Hepatocyte (in vitro differentiated cells): ENCODE measurements at regions not wholly inside any gene's neighbourhood (a gene's known extent, or its start where the extent isn't known, plus 50 kb on each side); places are given as distances from the start of the nearest gene placed in this dataset.

Experiments
- CTCF ChIP-seq: fragments of 200-600 bp; sonication (generic); IDR thresholded peaks from 2 replicates; pipeline ENCODE4 v1.5.1; 2016; ENCODE audit warnings: antibody characterized with exemption, mild to moderate bottlenecking; ENCODE audit not compliant: poor library complexity
- EZH2 ChIP-seq: fragments of 200-600 bp; sonication (generic); IDR thresholded peaks from 2 replicates; pipeline ENCODE4 v1.6.1; 2016; ENCODE audit warnings: antibody characterized with exemption, mild to moderate bottlenecking, borderline replicate concordance
- EZH2phosphoT487 ChIP-seq: fragments of 200-600 bp; sonication (generic); IDR thresholded peaks from one replicate; pipeline ENCODE4 v1.6.1; 2018; ENCODE audit warnings: antibody characterized with exemption, mild to moderate bottlenecking, low read depth, moderate library complexity; ENCODE audit not compliant: unreplicated experiment, severe bottlenecking

GRCh38 chr7:20267482-20267881 lies 50.3 kb upstream of the MACC1 start:
- TF ChIP-seq CTCF (no peak), EZH2 (no peak), EZH2phosphoT487 (no peak)
